ENCODE measurements at regions not wholly inside any gene's neighbourhood (a gene's known extent, or its start where the extent isn't known, plus 50 kb on each side); places are given as distances from the start of the nearest gene placed in this dataset.

DNA sequence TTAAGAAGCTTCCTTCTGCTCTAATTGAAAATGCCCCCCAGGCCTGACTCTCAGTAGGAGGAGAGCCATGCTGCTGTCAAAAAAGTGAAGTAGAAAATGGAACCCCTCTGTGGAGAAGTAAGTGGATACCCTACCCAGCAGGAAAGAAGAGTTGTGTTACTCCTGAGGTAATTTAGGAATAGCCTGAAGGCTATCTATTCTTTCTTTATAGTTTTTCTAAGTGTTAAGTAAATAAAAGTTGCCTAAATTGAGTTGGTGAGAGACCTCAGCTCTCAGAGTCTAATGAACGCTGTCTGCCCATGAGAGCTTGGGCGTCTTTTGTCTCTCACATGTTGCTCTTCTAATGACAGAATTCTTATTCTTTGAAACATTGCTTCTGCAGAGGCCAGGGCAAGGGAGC, 116.2 kb downstream of the NSUN3 start:
- 73% methylated on average over 2 of the region's 2 CpGs for WGBS
- Histone ChIP-seq H3K9me3 (ENCODE audit: control insufficient read depth, low read length) (no peaks in the 10 kb centered on the region), H3K27me3 (ENCODE audit: control insufficient read depth, insufficient read depth) (no peaks in the 10 kb centered on the region), H3K27ac (ENCODE audit: low read length) (no peak overlapping the region), H3K4me3 (ENCODE audit: low read length) (no peak overlapping the region), H3K4me1 (ENCODE audit: control insufficient read depth, insufficient read depth, low read length) (no peaks in the 10 kb centered on the region)
- DNase-seq (no peak), ATAC-seq (no peak)
- intact Hi-C loops (cut with DNase I) = no loop called here

DNA sequence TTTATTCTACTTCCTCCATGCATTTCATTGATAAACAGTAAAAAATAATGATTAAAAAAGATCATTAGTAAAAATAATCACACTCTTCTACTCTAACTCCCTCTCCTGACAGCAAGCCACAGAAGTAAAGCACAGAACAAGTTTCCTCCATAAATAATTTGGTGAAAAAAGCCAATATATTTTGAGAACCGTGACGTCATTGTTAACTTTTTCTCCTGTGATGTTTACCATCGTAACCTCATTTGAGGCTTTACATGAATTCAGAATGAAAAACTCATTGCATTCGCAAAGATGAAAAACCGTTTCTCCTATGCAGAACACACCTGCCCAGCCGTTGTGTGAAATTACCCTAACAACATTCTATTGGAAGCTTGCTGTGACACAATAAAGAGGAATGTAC, 120.7 kb downstream of the NSUN3 start:
- Histone ChIP-seq H3K4me3 (ENCODE audit: low read length) (no peak overlapping the region), H3K9me3 (ENCODE audit: control insufficient read depth, low read length) (no peaks in the 10 kb centered on the region), H3K27me3 (ENCODE audit: control insufficient read depth, insufficient read depth) (no peaks in the 10 kb centered on the region), H3K27ac (ENCODE audit: low read length) (no peak overlapping the region), H3K4me1 (ENCODE audit: control insufficient read depth, insufficient read depth, low read length) (no peaks in the 10 kb centered on the region)
- ATAC-seq = no peak
- no peak for DNase-seq
- WGBS = 88% methylated on average over 6 of the region's 6 CpGs
- intact Hi-C loops (cut with DNase I) = no loop called here

GRCh38 chr3:94184781-94185180, 121.9 kb downstream of the NSUN3 start:
- intact Hi-C loops (cut with DNase I) = no loop called here
- WGBS = 0% methylated on average over 1 of the region's 1 CpG
- H3K4me3 ChIP-seq (ENCODE audit: low read length) = no peak overlapping the region

DNA sequence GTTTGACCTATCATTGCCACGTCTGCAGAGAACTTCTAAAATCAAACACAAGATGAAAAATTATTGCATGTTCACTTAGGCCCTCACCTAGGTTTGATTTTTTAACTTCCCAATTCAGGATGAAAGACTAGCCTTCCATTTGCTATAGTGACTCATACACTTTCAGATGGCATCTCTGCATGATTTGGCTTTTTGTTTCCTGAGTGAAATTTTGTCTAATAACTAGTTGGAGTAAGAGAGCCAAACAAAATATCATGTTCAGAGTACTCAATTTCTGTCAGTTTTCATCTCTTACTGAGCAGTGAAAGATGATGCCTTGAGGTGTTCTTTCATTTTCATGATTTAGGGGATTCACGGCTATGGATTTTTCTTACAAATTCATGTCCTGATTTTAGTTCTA, 122.9 kb downstream of the NSUN3 start:
- ATAC-seq (no peak), DNase-seq (no peak)
- no peaks in the 10 kb centered on the region for H3K9me3 ChIP-seq (ENCODE audit: control insufficient read depth, low read length)
- no peak overlapping the region for H3K27ac ChIP-seq (ENCODE audit: low read length)
- H3K4me1 ChIP-seq (ENCODE audit: control insufficient read depth, insufficient read depth, low read length) = no peaks in the 10 kb centered on the region
- H3K27me3 ChIP-seq (ENCODE audit: control insufficient read depth, insufficient read depth) = no peaks in the 10 kb centered on the region
- 75% methylated on average over 2 of the region's 2 CpGs for WGBS
- H3K4me3 ChIP-seq (ENCODE audit: low read length) = no peak overlapping the region
- intact Hi-C loops (cut with DNase I) = no loop called here

More at GRCh38 chr3:94184781-94185180, 121.9 kb downstream of the NSUN3 start:
- Histone ChIP-seq H3K27ac (ENCODE audit: low read length) (no peak overlapping the region), H3K27me3 (ENCODE audit: control insufficient read depth, insufficient read depth) (no peaks in the 10 kb centered on the region), H3K4me1 (ENCODE audit: control insufficient read depth, insufficient read depth, low read length) (no peaks in the 10 kb centered on the region), H3K9me3 (ENCODE audit: control insufficient read depth, low read length) (no peaks in the 10 kb centered on the region)
- DNase-seq (no peak), ATAC-seq (no peak)

DNA sequence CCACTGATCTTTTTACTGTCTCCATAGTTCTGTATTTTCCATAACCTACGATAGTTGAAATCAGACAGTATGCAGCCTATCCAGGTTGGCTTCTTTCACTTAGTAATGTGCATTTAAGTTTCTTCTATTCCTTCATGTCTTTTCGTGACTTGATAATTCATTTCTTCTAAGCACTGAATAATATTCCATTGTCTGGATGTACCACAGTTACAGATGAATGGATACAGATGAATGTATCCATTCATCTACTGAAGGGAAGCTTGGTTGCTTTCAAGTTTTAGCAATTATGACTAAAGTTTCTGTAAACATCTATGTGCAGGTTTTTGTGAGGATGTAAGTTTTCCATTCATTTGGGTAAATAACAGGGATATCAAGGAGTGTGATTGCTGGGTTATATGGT, 124.8 kb downstream of the NSUN3 start:
- 76% methylated on average over 2 of the region's 2 CpGs for WGBS
- Histone ChIP-seq H3K27ac (ENCODE audit: low read length) (no peak overlapping the region), H3K9me3 (ENCODE audit: control insufficient read depth, low read length) (no peaks in the 10 kb centered on the region), H3K4me3 (ENCODE audit: low read length) (no peak overlapping the region), H3K27me3 (ENCODE audit: control insufficient read depth, insufficient read depth) (no peaks in the 10 kb centered on the region), H3K4me1 (ENCODE audit: control insufficient read depth, insufficient read depth, low read length) (no peaks in the 10 kb centered on the region)
- intact Hi-C loops (cut with DNase I) = no loop called here
- no peak for ATAC-seq
- no peak for DNase-seq

- ATAC-seq = no peak
- H3K4me3 ChIP-seq (ENCODE audit: low read length) = no peak overlapping the region
- no peaks in the 10 kb centered on the region for H3K27me3 ChIP-seq (ENCODE audit: control insufficient read depth, insufficient read depth)
- intact Hi-C loops (cut with DNase I) = no loop called here
- no peaks in the 10 kb centered on the region for H3K4me1 ChIP-seq (ENCODE audit: control insufficient read depth, insufficient read depth, low read length)
- WGBS = 70% methylated on average over 2 of the region's 2 CpGs
- no peaks in the 10 kb centered on the region for H3K9me3 ChIP-seq (ENCODE audit: control insufficient read depth, low read length)
- DNase-seq = no peak
- H3K27ac ChIP-seq (ENCODE audit: low read length) = no peak overlapping the region
These were observed 132.5 kb downstream of the NSUN3 start for GRCh38 chr3:94195381-94195780.

- intact Hi-C loops (cut with DNase I) = no loop called here
- DNase-seq (no peak), ATAC-seq (no peak)
- H3K9me3 ChIP-seq (ENCODE audit: control insufficient read depth, low read length) = no peaks in the 10 kb centered on the region
- no peak overlapping the region for H3K4me3 ChIP-seq (ENCODE audit: low read length)
- 83% methylated on average over 2 of the region's 2 CpGs for whole genome bisulfite sequencing
- no peak overlapping the region for H3K27ac ChIP-seq (ENCODE audit: low read length)
- H3K27me3 ChIP-seq (ENCODE audit: control insufficient read depth, insufficient read depth) = no peaks in the 10 kb centered on the region
- no peaks in the 10 kb centered on the region for H3K4me1 ChIP-seq (ENCODE audit: control insufficient read depth, insufficient read depth, low read length)
These were observed 143.4 kb downstream of the NSUN3 start for GRCh38 chr3:94206291-94206690.

DNA sequence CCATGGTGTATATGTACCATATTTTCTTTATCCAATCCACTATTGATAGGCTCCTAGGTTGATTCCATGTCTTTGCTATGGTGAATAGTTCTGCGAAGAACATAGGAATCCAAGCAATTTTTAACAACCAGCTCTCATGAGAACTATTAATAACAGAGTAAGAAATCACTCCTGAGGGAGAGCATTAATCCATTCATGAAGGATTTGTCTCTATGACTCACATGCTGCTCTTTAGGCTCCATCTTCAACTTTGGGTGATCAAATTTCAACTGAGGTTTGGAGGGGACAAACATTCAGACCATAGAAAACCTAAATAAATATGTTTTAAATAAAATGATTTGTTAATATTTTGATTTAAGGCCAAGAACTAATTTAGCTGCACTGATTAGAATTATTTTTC, 147.4 kb downstream of the NSUN3 start:
- H3K27me3 ChIP-seq (ENCODE audit: control insufficient read depth, insufficient read depth) = no peaks in the 10 kb centered on the region
- intact Hi-C loops (cut with DNase I) = no loop called here
- no peaks in the 10 kb centered on the region for H3K4me1 ChIP-seq (ENCODE audit: control insufficient read depth, insufficient read depth, low read length)
- no peak overlapping the region for H3K4me3 ChIP-seq (ENCODE audit: low read length)
- DNase-seq = no peak
- no peaks in the 10 kb centered on the region for H3K9me3 ChIP-seq (ENCODE audit: control insufficient read depth, low read length)
- whole genome bisulfite sequencing = 89% methylated on average over 1 of the region's 1 CpG
- no peak overlapping the region for H3K27ac ChIP-seq (ENCODE audit: low read length)
- no peak for ATAC-seq

GRCh38 chr3:94217406-94217805, 154.5 kb downstream of the NSUN3 start:
- no peaks in the 10 kb centered on the region for H3K27me3 ChIP-seq (ENCODE audit: control insufficient read depth, insufficient read depth)
- no peaks in the 10 kb centered on the region for H3K9me3 ChIP-seq (ENCODE audit: control insufficient read depth, low read length)
- ATAC-seq = no peak
- H3K27ac ChIP-seq (ENCODE audit: low read length) = no peak overlapping the region
- peaks cover 1% of the 10 kb centered on the region for H3K4me1 ChIP-seq (ENCODE audit: control insufficient read depth, insufficient read depth, low read length)
- DNase-seq = no peak
- H3K4me3 ChIP-seq (ENCODE audit: low read length) = no peak overlapping the region
- 73% methylated on average over 4 of the region's 4 CpGs for WGBS
- intact Hi-C loops (cut with DNase I) = no loop called here

DNA sequence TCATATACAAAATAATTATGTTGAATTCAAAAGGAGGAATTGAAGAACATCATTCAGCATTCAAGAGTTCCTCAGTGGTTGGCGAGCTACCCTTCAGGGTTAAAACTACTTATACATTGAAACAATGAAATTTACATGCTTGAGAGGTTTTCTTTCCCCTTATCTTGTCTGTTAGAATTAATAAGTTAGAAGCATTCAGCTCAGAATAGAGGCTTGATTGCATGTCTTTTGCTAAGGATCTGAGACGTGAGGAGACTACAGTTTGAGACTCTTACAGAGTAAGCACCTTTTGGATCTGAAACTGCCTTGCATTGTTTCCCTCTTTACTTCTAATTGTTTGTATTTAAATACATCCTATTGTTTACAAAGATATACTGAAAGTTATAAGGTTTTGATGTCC, 157.6 kb downstream of the NSUN3 start:
- Histone ChIP-seq H3K4me1 (ENCODE audit: control insufficient read depth, insufficient read depth, low read length) (peaks cover 1% of the 10 kb centered on the region), H3K4me3 (ENCODE audit: low read length) (no peak overlapping the region), H3K9me3 (ENCODE audit: control insufficient read depth, low read length) (no peaks in the 10 kb centered on the region), H3K27me3 (ENCODE audit: control insufficient read depth, insufficient read depth) (no peaks in the 10 kb centered on the region), H3K27ac (ENCODE audit: low read length) (no peak overlapping the region)
- intact Hi-C loops (cut with DNase I) = no loop called here
- DNase-seq (no peak), ATAC-seq (no peak)
- WGBS = 72% methylated on average over 2 of the region's 2 CpGs

GRCh38 chr3:94221829-94222228, 159.0 kb downstream of the NSUN3 start:
- intact Hi-C loops (cut with DNase I) = no loop called here
- ATAC-seq = no peak
- DNase-seq = no peak
- Histone ChIP-seq H3K4me3 (ENCODE audit: low read length) (no peak overlapping the region), H3K4me1 (ENCODE audit: control insufficient read depth, insufficient read depth, low read length) (peaks cover 1% of the 10 kb centered on the region), H3K27ac (ENCODE audit: low read length) (no peak overlapping the region), H3K27me3 (ENCODE audit: control insufficient read depth, insufficient read depth) (no peaks in the 10 kb centered on the region), H3K9me3 (ENCODE audit: control insufficient read depth, low read length) (no peaks in the 10 kb centered on the region)

- no peaks in the 10 kb centered on the region for H3K27me3 ChIP-seq (ENCODE audit: control insufficient read depth, insufficient read depth)
- DNase-seq = no peak
- WGBS = 70% methylated on average over 5 of the region's 5 CpGs
- no peak overlapping the region for H3K4me3 ChIP-seq (ENCODE audit: low read length)
- no peak overlapping the region for H3K27ac ChIP-seq (ENCODE audit: low read length)
- no peak for ATAC-seq
- no peaks in the 10 kb centered on the region for H3K9me3 ChIP-seq (ENCODE audit: control insufficient read depth, low read length)
- peaks cover 1% of the 10 kb centered on the region for H3K4me1 ChIP-seq (ENCODE audit: control insufficient read depth, insufficient read depth, low read length)
- intact Hi-C loops (cut with DNase I) = no loop called here
These were observed 162.4 kb downstream of the NSUN3 start for GRCh38 chr3:94225148-94225865.
